ENCODE measurements at regions not wholly inside any gene's neighbourhood (a gene's known extent, or its start where the extent isn't known, plus 50 kb on each side); places are given as distances from the start of the nearest gene placed in this dataset.
A peak's percentile ranks its signal among the peaks of the same experiment; 100 is the strongest.

- intact Hi-C loops (cut with micrococcal nuclease), result no loop called here
- Histone ChIP-seq H2AK9ac (replicated peaks; ENCODE audit: low read depth, low read length, poor library complexity) (peak overlapping the region; percentile 42), H3K27ac (ENCODE audit: insufficient read depth, low read length) (peak overlapping the region; percentile 41), H3K9me1 (ENCODE audit: insufficient read depth, low read length) (peaks cover 8% of the 10 kb centered on the region), H3K4me2 (ENCODE audit: low read depth, low read length) (no peak overlapping the region), H2AK5ac (ENCODE audit: low read depth, low read length) (peak overlapping the region; percentile 44; the same call in 1 of the 2 replicates), H2BK20ac (ENCODE audit: low read depth, low read length) (peak overlapping the region; percentile 86), H3K27me3 (ENCODE audit: control insufficient read depth, insufficient read depth, low read length) (no peaks in the 10 kb centered on the region), H4K91ac (ENCODE audit: insufficient read depth, low read depth, low read length) (peak overlapping the region; percentile 43), H2BK120ac (ENCODE audit: low read depth, low read length) (peak overlapping the region; percentile 88), H2BK5ac (ENCODE audit: low read depth, low read length, poor library complexity, severe bottlenecking) (peak overlapping the region; percentile 92), H3K18ac (ENCODE audit: low read depth, low read length) (peak overlapping the region; percentile 29; the same call in 1 of the 2 replicates), H3K4me3 (ENCODE audit: insufficient read depth, low read depth, low read length) (no peak overlapping the region), H4K8ac (ENCODE audit: low read depth in 2 of 2, low read length in 2 of 2) (peak overlapping the region in 1 of 2 experiments; percentile 22; a peak in 1 of 4 replicates), H3K36me3 (ENCODE audit: control insufficient read depth, insufficient read depth, low read length) (no peaks in the 10 kb centered on the region), H3K4me1 (ENCODE audit: control insufficient read depth, insufficient read depth, low read length) (peaks cover 4% of the 10 kb centered on the region; the same call in 1 of the 2 replicates), H3K9me3 (ENCODE audit: control insufficient read depth, insufficient read depth, low read length) (no peaks in the 10 kb centered on the region), H3K56ac (ENCODE audit: extremely low read depth, insufficient read depth, low read length) (no peak overlapping the region; the same call in 1 of the 2 replicates), H4K20me1 (ENCODE audit: insufficient read depth, low read length) (no peaks in the 10 kb centered on the region), H2BK15ac (ENCODE audit: low read depth, low read length) (no peak overlapping the region), H3K23ac (ENCODE audit: low read depth, low read length) (0 out of 2 replicates have a peak overlapping the region, but pooled peaks have one; percentile 84), H2AFZ (replicated peaks; ENCODE audit: low read length, poor library complexity) (peak overlapping the region; percentile 58), H3K4ac (ENCODE audit: low read depth, low read length) (peak overlapping the region; percentile 88), H3K79me1 (ENCODE audit: low read depth in 1 of 2, low read length in 2 of 2) (no peaks in the 10 kb centered on the region), H3K9ac (ENCODE audit: low read depth, low read length) (no peak overlapping the region), H3K14ac (replicated peaks; ENCODE audit: low read depth, low read length) (peak overlapping the region; percentile 82), H4K5ac (ENCODE audit: low read depth, low read length) (no peak overlapping the region; the same call in 1 of the 2 replicates)
- TF ChIP-seq CHD1 (IDR thresholded peaks at IDR 0.05; ENCODE audit: low read depth, low read length), result no peak
- no peak for TF ChIP-seq MAFK (IDR thresholded peaks at IDR 0.05; ENCODE audit: low read depth, low read length)
- no peak for TF ChIP-seq RAD21 (IDR thresholded peaks at IDR 0.05; ENCODE audit: low read length)
- TF ChIP-seq CEBPB (IDR thresholded peaks at IDR 0.05; ENCODE audit: low read depth, low read length), result peak; percentile 92
- TF ChIP-seq NFE2L2 (IDR thresholded peaks at IDR 0.05; ENCODE audit: low read depth, low read length), result no peak
- peak; percentile 20; the same call in 1 of the 2 replicates for TF ChIP-seq FOS (IDR thresholded peaks at IDR 0.05; ENCODE audit: low read depth, low read length)
- TF ChIP-seq CTCF (conservative IDR thresholded peaks at IDR 0.05; ENCODE audit: low read depth, low read length), result no peak
- no peak for TF ChIP-seq MXI1 (IDR thresholded peaks at IDR 0.05; ENCODE audit: borderline replicate concordance, low read depth, low read length)
- no peak for TF ChIP-seq ELK1 (IDR thresholded peaks at IDR 0.05; ENCODE audit: borderline replicate concordance, low read depth, low read length)
- TF ChIP-seq RFX5 (IDR thresholded peaks at IDR 0.05; ENCODE audit: low read depth, low read length), result no peak
- ChIA-PET CTCF (no interaction called here), POLR2A (ENCODE audit: unreplicated experiment) (no interaction called here)
- no TSS peak for BruUV-seq (replicated peaks)
- whole genome bisulfite sequencing, 2 experiments (ENCODE audit: extremely low coverage in 2 of 2, insufficient read length in 1 of 2), result no CpG with 5 or more reads among the region's 7 CpGs
- DNase-seq (peak; percentile 48), ATAC-seq (ENCODE audit: low read depth) (peak; percentile 88)
- in situ Hi-C loops (cut with MboI; ENCODE audit: low sequenced_read_pairs), result no loop called here
- dilution Hi-C loops (cut with HindIII; ENCODE audit: low sequenced_read_pairs, unreplicated experiment), result no loop called here
Observed at GRCh38 chr6:129920103-129920798, 59.1 kb upstream of the TMEM244 start.

Data from IMR-90 (cell line).